NCI-H69 (cell line): ENCODE measurements at regions not wholly inside any gene's neighbourhood (a gene's known extent, or its start where the extent isn't known, plus 50 kb on each side); places are given as distances from the start of the nearest gene placed in this dataset.

Experiments used
- DNase-seq: peaks from one replicate; lab custom pipeline; 2025; lab: John Stamatoyannopoulos, UW

DNA sequence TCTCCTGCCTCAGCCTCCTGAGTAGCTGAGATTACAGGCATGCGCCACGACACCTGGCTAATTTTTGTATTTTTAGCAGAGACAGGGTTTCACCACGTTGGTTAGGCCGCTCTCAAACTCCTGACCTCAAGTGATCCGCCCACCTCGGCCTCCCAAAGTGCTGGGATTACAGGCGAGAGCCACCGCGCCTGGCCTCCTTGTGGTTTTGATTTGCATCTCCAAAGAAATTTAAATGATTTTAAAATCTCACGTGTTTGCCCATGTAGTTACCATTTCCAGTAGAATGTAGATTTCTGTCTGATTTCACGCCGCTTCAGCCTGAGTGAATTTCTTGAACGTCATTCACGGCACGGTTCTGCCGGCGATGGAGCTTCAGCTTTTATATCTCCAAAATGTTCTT lies 55.8 kb downstream of the IGF2 start:
- no peak for DNase-seq

DNA sequence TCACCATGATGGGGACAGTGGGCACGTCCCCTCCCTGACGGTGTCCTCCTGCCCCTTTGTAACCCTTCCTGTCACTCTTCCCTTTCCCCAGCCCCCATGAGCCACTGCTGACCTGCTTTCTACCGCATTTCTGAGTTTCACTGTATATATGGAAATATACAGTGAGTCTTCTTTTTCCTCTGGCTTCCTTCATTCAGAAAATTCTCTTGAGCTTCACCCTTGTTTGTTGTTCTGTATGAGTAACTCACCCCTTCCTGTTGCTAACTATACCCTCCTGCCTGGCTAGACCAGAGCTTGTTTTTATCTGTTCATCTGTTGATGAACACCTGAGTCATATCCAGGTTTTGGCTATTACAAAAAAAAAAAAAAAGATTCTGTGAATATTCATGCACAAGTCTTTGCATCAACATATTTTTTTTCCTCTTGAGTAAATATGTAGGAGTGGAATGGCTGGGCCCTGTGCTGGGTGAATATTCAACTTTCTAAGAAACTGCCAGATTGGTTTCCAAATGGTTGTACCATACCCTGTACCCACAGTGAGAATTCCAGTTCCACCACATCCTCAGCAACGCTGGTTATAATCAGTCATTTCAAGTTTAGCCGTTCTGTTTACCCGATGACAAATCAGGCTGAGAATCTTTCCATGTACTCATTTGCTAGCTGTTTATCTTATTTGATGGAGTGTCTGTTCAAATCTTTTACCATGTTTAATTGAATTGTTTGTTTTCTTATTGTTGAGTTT lies 62.0 kb downstream of the IGF2 start:
- DNase-seq, result peak; percentile 69

DNA sequence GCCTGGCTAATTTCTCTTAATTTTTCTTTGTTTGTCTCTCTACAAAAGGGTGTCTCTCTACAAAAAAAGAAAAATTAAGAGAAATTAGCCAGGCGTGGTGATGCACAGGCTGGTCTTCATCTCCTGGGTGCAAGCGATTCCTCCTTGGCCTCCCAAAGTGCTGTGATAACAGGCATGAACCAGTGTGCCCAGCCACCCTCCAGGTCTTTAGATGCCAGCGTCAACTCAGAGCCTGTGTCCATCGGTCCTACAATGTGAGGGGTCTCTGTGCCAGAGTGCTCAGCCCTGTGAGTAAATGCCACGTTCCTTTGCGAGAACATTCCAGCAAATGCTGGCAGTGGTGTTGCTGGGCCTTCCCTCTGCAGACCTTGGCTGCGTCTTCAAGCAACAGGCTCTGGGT lies 62.7 kb downstream of the IGF2 start:
- no peak for DNase-seq

DNA sequence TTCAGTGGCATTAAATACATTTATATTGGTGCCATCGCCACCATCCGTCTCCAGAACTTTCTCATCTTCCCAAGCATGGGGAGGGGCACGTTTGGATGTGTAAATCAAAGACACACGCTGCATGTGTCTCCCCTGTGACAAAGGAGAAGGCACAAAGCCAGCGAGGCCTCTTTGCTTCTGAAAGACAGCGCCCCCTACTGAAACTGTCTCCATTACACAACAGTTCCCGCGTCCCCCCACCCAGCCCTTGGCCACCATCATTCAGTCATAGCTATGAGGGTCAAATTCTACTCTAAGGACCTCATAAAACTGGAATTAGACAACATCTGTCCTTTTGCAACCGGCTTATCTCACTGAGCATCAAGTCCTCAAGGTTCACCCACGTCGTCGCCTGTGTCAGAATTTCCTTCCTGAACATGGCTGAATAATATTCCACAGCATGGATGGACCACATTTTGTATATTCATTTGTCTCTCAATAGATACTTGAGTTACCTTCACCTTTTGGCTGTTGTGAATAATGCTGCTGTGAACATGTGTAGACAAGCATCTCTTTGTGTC lies 64.8 kb downstream of the IGF2 start:
- DNase-seq, result peak; percentile 69

DNA sequence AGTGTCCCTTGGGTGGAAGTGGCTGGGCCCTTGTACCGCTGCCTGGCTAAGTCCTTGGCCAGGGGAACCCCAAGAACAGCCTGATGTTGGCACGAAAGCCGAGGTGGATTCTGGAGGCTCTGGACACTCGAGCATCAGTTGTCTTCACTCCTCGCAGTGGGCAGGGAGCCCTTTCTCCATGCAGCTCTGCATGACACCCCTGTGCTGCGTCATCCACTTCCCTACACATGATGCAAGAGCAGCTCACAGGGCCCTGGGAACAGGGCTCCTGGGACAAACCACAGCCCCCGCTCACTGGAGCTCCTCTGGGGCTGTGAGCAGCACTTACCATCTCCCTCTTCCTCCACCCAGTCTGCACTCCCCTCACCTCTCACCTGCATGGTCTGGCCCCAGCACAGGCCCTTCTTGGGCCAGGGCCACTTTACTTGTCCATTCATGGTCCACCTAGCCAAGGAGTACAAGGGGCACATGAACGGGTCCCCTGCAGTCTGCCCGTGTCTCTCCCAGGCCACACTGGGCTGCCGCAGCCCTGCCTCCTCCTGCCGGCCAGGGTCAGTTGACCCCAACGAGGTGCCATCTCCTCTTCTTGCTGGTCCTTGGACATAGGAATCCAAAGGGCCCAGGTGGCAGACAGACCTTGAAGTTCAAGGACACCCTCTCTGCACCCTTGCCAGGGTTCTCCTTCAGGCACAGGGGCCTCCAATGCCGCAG lies 66.5 kb downstream of the IGF2 start:
- DNase-seq, result no peak

DNA sequence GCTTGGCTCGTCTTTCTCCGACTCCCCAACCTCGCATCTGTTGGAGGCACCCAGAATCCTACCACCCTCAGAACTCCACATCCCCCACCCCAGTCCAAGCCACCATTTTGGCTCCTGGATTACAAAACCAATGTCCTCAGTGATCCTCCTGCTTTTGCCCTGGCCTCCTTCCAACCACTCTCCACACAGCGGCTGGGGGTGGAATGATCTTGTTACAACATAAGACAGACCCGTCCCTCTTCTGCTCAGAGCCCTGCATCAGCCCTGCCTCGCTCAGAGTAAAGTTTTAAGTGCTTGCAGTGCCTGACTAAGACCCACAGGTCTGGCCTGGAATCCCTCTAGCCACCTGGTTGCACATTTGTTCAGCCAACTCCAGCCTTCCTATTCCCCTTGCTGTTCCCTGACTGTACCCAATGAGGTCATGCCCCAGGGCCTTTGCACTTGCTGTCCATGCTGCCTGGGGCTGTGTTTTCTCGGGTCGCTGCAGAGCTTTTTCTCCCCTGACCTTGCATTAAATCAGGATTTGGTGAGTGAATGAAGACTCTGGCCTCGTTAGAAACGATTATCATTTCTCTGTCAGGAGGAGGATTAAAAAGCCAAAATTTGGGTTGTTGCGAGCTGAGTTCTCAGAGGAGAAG lies 67.3 kb downstream of the IGF2 start:
- DNase-seq, result peak; percentile 12
